H1 (cell line): ENCODE measurements at regions not wholly inside any gene's neighbourhood (a gene's known extent, or its start where the extent isn't known, plus 50 kb on each side); places are given as distances from the start of the nearest gene placed in this dataset.

Source experiments
- CTCF ChIA-PET: fragments of 300-600 bp; sonication (Branson Sonifier 250); formaldehyde crosslinking; loops from one replicate; lab custom pipeline; 2021; ENCODE audit not compliant: partially characterized antibody; lab: Charles Lee
- POLR2A ChIA-PET: fragments of 300-600 bp; sonication (Branson Sonifier 250); formaldehyde crosslinking; loops from one replicate; lab custom pipeline; 2021; ENCODE audit warnings: inconsistent platforms; ENCODE audit not compliant: partially characterized antibody; lab: Charles Lee
- DNase-seq, 2 experiments: peaks; one replicate each; pipeline versions ENCODE4 v3.0.0 to v3.0.0-alpha.2; 2010 to 2022; ENCODE audit warnings: low spot score in 2 of 2, low read depth in 1 of 2, mixed read lengths in 1 of 2
- FAIRE-seq: peaks from 2 replicates; lab custom pipeline; 2011; peaks lifted over from hg19 to GRCh38; lab: Jason Lieb, UNC
- H2AFZ ChIP-seq: 2 replicates; pipeline ENCODE4 v1.8.1; 2012; ENCODE audit warnings: low read length, inconsistent platforms
- H2AK5ac ChIP-seq: 2 replicates; pipeline ENCODE4 v1.6.1; 2013; ENCODE audit warnings: low read depth, low read length
- H2BK120ac ChIP-seq: replicated peaks from 2 replicates; pipeline ENCODE3; 2013; ENCODE audit warnings: low read depth, low read length, inconsistent platforms
- H2BK12ac ChIP-seq: 2 replicates; pipeline ENCODE4 v1.6.1; 2013; ENCODE audit warnings: low read depth, low read length
- H2BK15ac ChIP-seq: 2 replicates; pipeline ENCODE4 v1.6.1; 2013; ENCODE audit warnings: low read length
- H2BK20ac ChIP-seq: 2 replicates; pipeline ENCODE4 v1.6.1; 2013; ENCODE audit warnings: low read length
- H2BK5ac ChIP-seq: 2 replicates; pipeline ENCODE4 v1.6.1; 2013; ENCODE audit warnings: low read depth, low read length
- H3K14ac ChIP-seq: 2 replicates; pipeline ENCODE4 v1.6.1; 2013; ENCODE audit warnings: inconsistent platforms; ENCODE audit not compliant: insufficient read length
- H3K18ac ChIP-seq: 2 replicates; pipeline ENCODE4 v1.6.1; 2013; ENCODE audit warnings: low read length; ENCODE audit errors: extremely low read depth
- H3K23ac ChIP-seq: 2 replicates; pipeline ENCODE4 v1.6.1; 2013; ENCODE audit warnings: inconsistent platforms; ENCODE audit not compliant: insufficient read length
- H3K23me2 ChIP-seq: 2 replicates; pipeline ENCODE4 v1.6.1; 2013; ENCODE audit warnings: low read depth, low read length
- H3K27ac ChIP-seq: 2 replicates; pipeline ENCODE4 v1.6.1; 2011; ENCODE audit warnings: low read depth, low read length, inconsistent platforms
- H3K27me3 ChIP-seq, 4 experiments: replicated peaks in 1 of 4; 1 replicate in 1 of 4; 2 replicates in 3 of 4; pipeline versions ENCODE4 v1.6.1 to v1.8.1; 2011 to 2013; ENCODE audit warnings: low read length in 3 of 4, mild to moderate bottlenecking in 3 of 4, inconsistent platforms in 2 of 4, mixed read lengths in 2 of 4, moderate library complexity in 1 of 4; ENCODE audit not compliant: control insufficient read depth in 3 of 4, insufficient read depth in 3 of 4; ENCODE audit errors: extremely low read depth in 1 of 4
- H3K36me3 ChIP-seq, 4 experiments: 2 replicates each; pipeline versions ENCODE4 v1.6.1 to v1.8.1; 2011 to 2013; ENCODE audit warnings: mild to moderate bottlenecking in 4 of 4, low read length in 3 of 4, moderate library complexity in 2 of 4, control low read depth in 1 of 4, inconsistent platforms in 1 of 4; ENCODE audit not compliant: insufficient read depth in 4 of 4, control insufficient read depth in 2 of 4
- H3K4ac ChIP-seq: replicated peaks from 2 replicates; pipeline ENCODE3; 2013; ENCODE audit warnings: low read length, low read depth, mixed read lengths, inconsistent platforms; ENCODE audit not compliant: insufficient read length
- H3K4me1 ChIP-seq, 4 experiments: replicated peaks in 1 of 4; 1 replicate in 1 of 4; 2 replicates in 3 of 4; pipeline versions ENCODE4 v1.6.1 to v1.8.1; 2011 to 2013; ENCODE audit warnings: low read length in 3 of 4, inconsistent platforms in 2 of 4, mixed read lengths in 1 of 4; ENCODE audit not compliant: insufficient read depth in 4 of 4, control insufficient read depth in 3 of 4
- H3K4me2 ChIP-seq, 2 experiments: 2 replicates each; pipeline versions ENCODE4 v1.6.1 to v1.8.1; 2011 to 2013; ENCODE audit warnings: low read depth in 2 of 2, low read length in 2 of 2, control low read depth in 1 of 2, inconsistent platforms in 1 of 2, mild to moderate bottlenecking in 1 of 2; ENCODE audit not compliant: insufficient read depth in 1 of 2
- H3K4me3 ChIP-seq, 4 experiments: fragments of 200-600, 300-600 bp in 1 of 4; sonication (generic), shearing (Covaris generic), sonication (Bioruptor Twin) in 1 of 4; 2 replicates each; pipeline versions ENCODE4 v1.5.1 to v1.8.1; 2011 to 2016; ENCODE audit warnings: low read length in 4 of 4, low read depth in 3 of 4, control low read depth in 2 of 4, inconsistent platforms in 2 of 4, mild to moderate bottlenecking in 2 of 4, mixed read lengths in 1 of 4, moderate library complexity in 1 of 4; ENCODE audit not compliant: insufficient read depth in 2 of 4; ENCODE audit errors: extremely low read depth in 1 of 4
- H3K56ac ChIP-seq: replicated peaks from 2 replicates; pipeline ENCODE3; 2013; ENCODE audit warnings: low read depth, mild to moderate bottlenecking, mixed read lengths, low read length, inconsistent platforms; ENCODE audit not compliant: insufficient read length
- H3K79me1 ChIP-seq: 2 replicates; pipeline ENCODE4 v1.6.1; 2013; ENCODE audit warnings: low read depth, low read length, control low read depth
- H3K79me2 ChIP-seq, 2 experiments: 2 replicates each; pipeline versions ENCODE4 v1.6.1 to v1.8.1; 2012 to 2013; ENCODE audit warnings: low read length in 2 of 2, mild to moderate bottlenecking in 2 of 2, inconsistent platforms in 1 of 2; ENCODE audit not compliant: insufficient read depth in 2 of 2, control insufficient read depth in 1 of 2
- H3K9ac ChIP-seq, 4 experiments: replicated peaks in 1 of 4; 1 replicate in 1 of 4; 2 replicates in 3 of 4; pipeline versions ENCODE4 v1.6.1 to v1.8.1; 2011 to 2013; ENCODE audit warnings: low read depth in 3 of 4, low read length in 3 of 4, control low read depth in 2 of 4, mild to moderate bottlenecking in 2 of 4, moderate library complexity in 2 of 4, inconsistent platforms in 1 of 4; ENCODE audit errors: extremely low read depth in 1 of 4
- H3K9me3 ChIP-seq, 2 experiments: 2 replicates each; pipeline versions ENCODE4 v1.6.1 to v1.8.1; 2012 to 2013; ENCODE audit warnings: mild to moderate bottlenecking in 2 of 2, moderate library complexity in 2 of 2, control low read depth in 1 of 2, inconsistent platforms in 1 of 2, low read depth in 1 of 2, low read length in 1 of 2, mixed read lengths in 1 of 2; ENCODE audit not compliant: insufficient read depth in 2 of 2
- H4K20me1 ChIP-seq, 2 experiments: replicated peaks in 1 of 2; 2 replicates each; pipeline versions ENCODE3 to v1.8.1; 2011 to 2013; ENCODE audit warnings: inconsistent platforms in 2 of 2, low read length in 2 of 2, mild to moderate bottlenecking in 1 of 2; ENCODE audit not compliant: insufficient read depth in 2 of 2, control insufficient read depth in 1 of 2
- H4K5ac ChIP-seq: 2 replicates; pipeline ENCODE4 v1.6.1; 2013; ENCODE audit warnings: low read length, low read depth, mixed read lengths, inconsistent platforms; ENCODE audit not compliant: insufficient read length
- H4K8ac ChIP-seq: 2 replicates; pipeline ENCODE4 v1.8.0; 2013; ENCODE audit warnings: mild to moderate bottlenecking, moderate library complexity, low read length, inconsistent platforms; ENCODE audit not compliant: insufficient read depth; ENCODE audit errors: extremely low read depth
- H4K91ac ChIP-seq: replicated peaks from 2 replicates; pipeline ENCODE3; 2013; ENCODE audit warnings: low read length, mixed read lengths, inconsistent platforms; ENCODE audit not compliant: insufficient read length
- EGR1 ChIP-seq: IDR thresholded peaks from 2 replicates; pipeline ENCODE4 v1.6.1; 2011; ENCODE audit warnings: low read depth, low read length, borderline replicate concordance
- EP300 ChIP-seq, 2 experiments: IDR thresholded peaks; 1 replicate in 1 of 2; 2 replicates in 1 of 2; pipeline ENCODE4 v1.6.1; 2011 to 2012; ENCODE audit warnings: low read depth in 2 of 2, low read length in 2 of 2, mild to moderate bottlenecking in 2 of 2, borderline replicate concordance in 1 of 2, inconsistent platforms in 1 of 2, moderate library complexity in 1 of 2
- MAFK ChIP-seq: IDR thresholded peaks from 2 replicates; pipeline ENCODE4 v1.6.1; 2012; ENCODE audit warnings: low read depth, mild to moderate bottlenecking, improper control_type of control experiment, low read length
- POLR2AphosphoS5 ChIP-seq: IDR thresholded peaks from 2 replicates; pipeline ENCODE4 v1.6.1; 2011; ENCODE audit warnings: low read depth, low read length
- WGBS, 2 experiments: shearing (Covaris generic) in 1 of 2; methylation state at CpG; one replicate each; pipeline versions ENCODE4 v1.1.6 to v1.1.7; 2013 to 2015; ENCODE audit warnings: low lambda C conversion rate in 2 of 2, mixed read lengths in 2 of 2, inconsistent platforms in 1 of 2, low coverage in 1 of 2, missing lambda C conversion rate in 1 of 2; ENCODE audit not compliant: insufficient replicate concordance in 2 of 2, insufficient coverage in 1 of 2, insufficient read length in 1 of 2; ENCODE audit errors: extremely low coverage in 1 of 2, missing lambda C conversion rate in 1 of 2; 5-methylcytosine and 5-hydroxymethylcytosine counted together
- TF ChIP-seq, protein P1 (sequence below): IDR thresholded peaks from 2 replicates; pipeline ENCODE4 v1.6.1; 2012; ENCODE audit warnings: inconsistent platforms

DNA sequence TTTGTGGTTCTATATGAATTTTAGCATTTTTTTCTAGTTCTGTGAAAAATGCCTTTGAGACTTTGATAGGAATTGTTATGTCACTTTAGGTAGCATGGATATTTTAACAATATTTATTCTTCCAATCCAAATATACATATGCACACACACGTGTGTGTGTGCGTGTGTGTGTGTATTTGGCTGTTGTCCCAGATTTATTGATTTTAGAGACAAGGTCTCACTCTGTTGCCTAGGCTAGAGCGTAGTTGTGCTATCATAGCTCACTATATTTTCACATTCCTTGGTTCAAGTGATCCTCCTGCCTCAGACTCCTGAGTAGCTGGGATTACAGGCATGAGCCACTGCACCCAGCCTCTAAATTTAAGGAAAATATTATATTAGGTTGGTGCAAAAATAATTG is 162.5 kb upstream of the TRIM24 start:
- WGBS, 2 experiments: 86% methylated on average over 3 of the region's 3 CpGs; no CpG with 5 or more reads in 1 of the 2 experiments
- no peak for FAIRE-seq

More for the DNA sequence above, 162.5 kb upstream of the TRIM24 start:
- Histone ChIP-seq H3K79me1 (no peaks in the 10 kb centered on the region), H3K79me2 (no peaks in the 10 kb centered on the region), H3K9ac (no peak overlapping the region), H4K8ac (no peak overlapping the region), H3K36me3 (no peaks in the 10 kb centered on the region), H3K23ac (no peak overlapping the region), H3K23me2 (no peaks in the 10 kb centered on the region; the same call in 1 of the 2 replicates), H2BK12ac (no peak overlapping the region), H3K4me2 (no peak overlapping the region), H3K9me3 (no peaks in the 10 kb centered on the region), H3K27ac (no peak overlapping the region), H4K20me1 (no peaks in the 10 kb centered on the region), H4K91ac (no peak overlapping the region), H3K18ac (no peak overlapping the region), H2BK15ac (no peak overlapping the region), H2BK5ac (no peak overlapping the region), H2AFZ (no peak overlapping the region), H3K27me3 (no peaks in the 10 kb centered on the region), H3K4ac (no peak overlapping the region), H3K14ac (no peak overlapping the region), H3K56ac (no peak overlapping the region), H2BK20ac (no peak overlapping the region), H3K4me3 (no peak overlapping the region), H2AK5ac (no peak overlapping the region), H4K5ac (no peak overlapping the region), H3K4me1 (no peaks in the 10 kb centered on the region), H2BK120ac (no peak overlapping the region)
- CTCF ChIA-PET: no interaction called here
- POLR2A ChIA-PET: no interaction called here
- no peak for TF ChIP-seq EGR1
- TF ChIP-seq EP300 (IDR thresholded peaks at IDR 0.05; ENCODE audit: borderline replicate concordance in 1 of 2, low read depth in 2 of 2, low read length in 2 of 2): no peak
- TF ChIP-seq, protein P1, sequence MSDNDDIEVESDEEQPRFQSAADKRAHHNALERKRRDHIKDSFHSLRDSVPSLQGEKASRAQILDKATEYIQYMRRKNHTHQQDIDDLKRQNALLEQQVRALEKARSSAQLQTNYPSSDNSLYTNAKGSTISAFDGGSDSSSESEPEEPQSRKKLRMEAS: no peak
- TF ChIP-seq POLR2AphosphoS5: no peak
- no peak for TF ChIP-seq MAFK
- TF ChIP-seq, all 59 proteins: peak for 0
- DNase-seq: no peak
